T-helper 17 cell (primary cell): ENCODE measurements at regions not wholly inside any gene's neighbourhood (a gene's known extent, or its start where the extent isn't known, plus 50 kb on each side); places are given as distances from the start of the nearest gene placed in this dataset.

ENCODE experiments used
- ATAC-seq: fragments of 150-1000 bp; cut with Tn5 transposase; 2 replicates; pipeline ENCODE4 v1.10.0; 2021; ENCODE audit warnings: mild to moderate bottlenecking, moderate library complexity
- DNase-seq, 3 donors: peaks; one replicate each; pipeline versions ENCODE4 v3.0.0 to v3.0.0-alpha.2; 2020 to 2021
- H3K9me3 ChIP-seq: one replicate; pipeline ENCODE4 v1.7.0; 2013; ENCODE audit warnings: low read length, mild to moderate bottlenecking; ENCODE audit not compliant: control insufficient read depth, poor library complexity, severe bottlenecking
- H3K27ac Mint-ChIP-seq: one replicate; pipeline ENCODE4 v1.8.0; 2022; ENCODE audit warnings: mild to moderate bottlenecking, moderate library complexity, mixed read lengths
- H3K27me3 Mint-ChIP-seq: one replicate; pipeline ENCODE4 v1.8.0; 2022; ENCODE audit warnings: mixed read lengths
- H3K36me3 Mint-ChIP-seq: one replicate; pipeline ENCODE4 v1.8.0; 2022; ENCODE audit warnings: low read depth, mixed read lengths
- H3K4me1 Mint-ChIP-seq: one replicate; pipeline ENCODE4 v1.8.0; 2022; ENCODE audit warnings: mild to moderate bottlenecking, mixed read lengths
- H3K4me3 Mint-ChIP-seq: one replicate; pipeline ENCODE4 v1.8.0; 2022; ENCODE audit warnings: mild to moderate bottlenecking, moderate library complexity, mixed read lengths

- no peak for DNase-seq
- Mint-ChIP-seq H3K4me3 (no peak overlapping the region), H3K4me1 (no peaks in the 10 kb centered on the region), H3K27ac (no peak overlapping the region), H3K27me3 (peaks cover 6% of the 10 kb centered on the region), H3K36me3 (no peaks in the 10 kb centered on the region)
- H3K9me3 ChIP-seq = no peaks in the 10 kb centered on the region
- ATAC-seq = no peak
These were observed 171.0 kb downstream of the MAF start for GRCh38 chr16:79429381-79430190.

GRCh38 chr16:79426663-79427062 lies 173.9 kb downstream of the MAF start:
- Mint-ChIP-seq H3K4me1 (no peaks in the 10 kb centered on the region), H3K36me3 (no peaks in the 10 kb centered on the region), H3K27ac (no peak overlapping the region), H3K27me3 (peaks cover 13% of the 10 kb centered on the region), H3K4me3 (no peak overlapping the region)
- no peaks in the 10 kb centered on the region for H3K9me3 ChIP-seq
- ATAC-seq (no peak), DNase-seq (no peak)

GRCh38 chr16:79422064-79422463 lies 178.5 kb downstream of the MAF start:
- H3K36me3 Mint-ChIP-seq = no peaks in the 10 kb centered on the region
- no peak overlapping the region for H3K4me3 Mint-ChIP-seq
- H3K27me3 Mint-ChIP-seq = peaks cover 13% of the 10 kb centered on the region
- no peaks in the 10 kb centered on the region for H3K9me3 ChIP-seq
- peaks cover 8% of the 10 kb centered on the region for H3K4me1 Mint-ChIP-seq
- no peak overlapping the region for H3K27ac Mint-ChIP-seq
- ATAC-seq (no peak), DNase-seq (no peak)

GRCh38 chr16:79421126-79421525 lies 179.4 kb downstream of the MAF start:
- H3K27me3 Mint-ChIP-seq = peaks cover 13% of the 10 kb centered on the region
- H3K27ac Mint-ChIP-seq = no peak overlapping the region
- ATAC-seq (no peak), DNase-seq (no peak)
- H3K36me3 Mint-ChIP-seq = no peaks in the 10 kb centered on the region
- H3K9me3 ChIP-seq = no peaks in the 10 kb centered on the region
- peaks cover 18% of the 10 kb centered on the region for H3K4me1 Mint-ChIP-seq
- H3K4me3 Mint-ChIP-seq = no peak overlapping the region

DNA sequence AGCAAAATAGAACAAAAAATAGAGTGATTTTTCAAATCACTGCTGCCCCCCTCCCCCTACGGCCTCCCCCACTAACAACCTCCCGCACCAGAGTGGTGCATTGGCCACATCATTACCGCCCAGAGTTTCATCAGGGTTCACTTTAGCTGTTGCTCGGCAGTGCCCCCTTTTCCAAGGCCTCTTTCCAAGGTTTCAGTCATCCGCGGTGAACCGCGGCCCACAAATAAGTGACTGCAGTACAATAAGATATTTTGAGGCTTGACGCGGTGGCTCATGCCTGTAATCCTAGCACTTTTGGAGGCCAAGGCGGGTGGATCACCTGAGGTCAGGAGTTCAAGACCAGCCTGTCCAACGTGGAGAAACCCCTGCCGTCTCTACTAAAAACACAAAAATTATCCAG lies 180.0 kb downstream of the MAF start:
- Mint-ChIP-seq H3K36me3 (no peaks in the 10 kb centered on the region), H3K4me3 (no peak overlapping the region), H3K27me3 (peaks cover 8% of the 10 kb centered on the region), H3K4me1 (peaks cover 24% of the 10 kb centered on the region), H3K27ac (no peak overlapping the region)
- DNase-seq (no peak), ATAC-seq (no peak)
- no peaks in the 10 kb centered on the region for H3K9me3 ChIP-seq

DNA sequence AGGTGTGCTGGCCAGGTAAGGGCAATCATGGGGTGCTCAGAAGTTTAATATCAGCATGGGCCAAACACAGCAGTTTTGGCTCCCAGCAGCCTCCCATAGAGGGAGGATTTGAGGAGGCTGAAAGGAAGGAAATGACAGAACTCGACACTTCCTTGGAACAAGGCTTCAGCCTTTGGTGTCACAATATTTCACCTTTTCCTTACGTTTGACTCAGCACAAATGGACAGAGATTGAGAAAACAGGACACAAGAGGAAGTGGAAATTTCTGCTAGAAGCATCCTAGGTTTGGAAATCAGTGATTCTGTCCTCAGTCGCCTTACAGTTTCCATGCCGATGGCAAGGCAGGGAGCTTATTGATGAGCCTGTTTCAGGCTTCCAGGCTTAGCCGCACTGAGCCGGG lies 181.4 kb downstream of the MAF start:
- H3K4me3 Mint-ChIP-seq = no peak overlapping the region

GRCh38 chr16:79417601-79418008 lies 182.9 kb downstream of the MAF start:
- H3K9me3 ChIP-seq = no peaks in the 10 kb centered on the region
- H3K4me3 Mint-ChIP-seq = no peak overlapping the region
- no peak for ATAC-seq
- H3K4me1 Mint-ChIP-seq = peaks cover 41% of the 10 kb centered on the region
- H3K36me3 Mint-ChIP-seq = peaks cover 2% of the 10 kb centered on the region
- H3K27ac Mint-ChIP-seq = peak overlapping the region; percentile 54
- no peak for DNase-seq
- peaks cover 2% of the 10 kb centered on the region for H3K27me3 Mint-ChIP-seq

More for the DNA sequence above, 181.4 kb downstream of the MAF start:
- DNase-seq (no peak), ATAC-seq (no peak)
- H3K27me3 Mint-ChIP-seq = peaks cover 7% of the 10 kb centered on the region
- peaks cover 35% of the 10 kb centered on the region for H3K4me1 Mint-ChIP-seq
- peaks cover 2% of the 10 kb centered on the region for H3K36me3 Mint-ChIP-seq
- no peaks in the 10 kb centered on the region for H3K9me3 ChIP-seq
- no peak overlapping the region for H3K27ac Mint-ChIP-seq

- Mint-ChIP-seq H3K27me3 (no peaks in the 10 kb centered on the region), H3K4me3 (peak overlapping the region; percentile 87), H3K36me3 (peaks cover 2% of the 10 kb centered on the region), H3K4me1 (peaks cover 44% of the 10 kb centered on the region), H3K27ac (peak overlapping the region; percentile 91)
- H3K9me3 ChIP-seq = no peaks in the 10 kb centered on the region
- DNase-seq (no peak), ATAC-seq (peak; percentile 72)
These were observed 184.4 kb downstream of the MAF start for GRCh38 chr16:79415983-79416640.

- H3K27me3 Mint-ChIP-seq = no peaks in the 10 kb centered on the region
- ATAC-seq (no peak), DNase-seq (no peak)
- peak overlapping the region; percentile 15 for H3K4me3 Mint-ChIP-seq
- H3K36me3 Mint-ChIP-seq = peaks cover 2% of the 10 kb centered on the region
- no peak overlapping the region for H3K27ac Mint-ChIP-seq
- peaks cover 43% of the 10 kb centered on the region for H3K4me1 Mint-ChIP-seq
- H3K9me3 ChIP-seq = no peaks in the 10 kb centered on the region
These were observed 187.7 kb downstream of the MAF start for GRCh38 chr16:79412783-79413225.

GRCh38 chr16:79411805-79412204 lies 188.7 kb downstream of the MAF start:
- peaks cover 35% of the 10 kb centered on the region for H3K4me1 Mint-ChIP-seq
- DNase-seq (no peak), ATAC-seq (no peak)
- no peaks in the 10 kb centered on the region for H3K9me3 ChIP-seq
- H3K36me3 Mint-ChIP-seq = peaks cover 2% of the 10 kb centered on the region
- peaks cover 5% of the 10 kb centered on the region for H3K27me3 Mint-ChIP-seq
- H3K4me3 Mint-ChIP-seq = no peak overlapping the region
- peak overlapping the region; percentile 32 for H3K27ac Mint-ChIP-seq

DNA sequence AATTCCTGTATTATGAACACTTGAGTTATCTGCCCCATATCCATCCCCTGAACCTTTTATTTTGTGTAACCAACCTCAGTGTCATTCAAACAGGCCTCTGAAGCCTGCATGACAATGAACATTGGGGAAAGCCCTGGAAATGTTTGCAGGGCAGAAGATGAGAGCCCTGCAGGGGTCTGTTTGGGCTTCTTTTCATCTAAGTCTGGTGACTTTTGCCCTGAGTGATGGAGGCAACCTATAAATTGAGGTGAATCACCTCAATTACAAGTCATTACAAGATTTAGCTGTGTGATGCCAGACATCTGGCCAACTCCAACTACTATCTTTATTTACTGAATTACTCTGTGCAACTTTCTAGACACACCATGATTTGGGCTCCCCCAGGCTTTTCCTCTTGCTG lies 189.2 kb downstream of the MAF start:
- H3K27ac Mint-ChIP-seq = peak overlapping the region; percentile 32
- H3K9me3 ChIP-seq = no peaks in the 10 kb centered on the region
- ATAC-seq = no peak
- peaks cover 2% of the 10 kb centered on the region for H3K36me3 Mint-ChIP-seq
- no peak overlapping the region for H3K4me3 Mint-ChIP-seq
- peaks cover 5% of the 10 kb centered on the region for H3K27me3 Mint-ChIP-seq
- peaks cover 31% of the 10 kb centered on the region for H3K4me1 Mint-ChIP-seq
- no peak for DNase-seq

DNA sequence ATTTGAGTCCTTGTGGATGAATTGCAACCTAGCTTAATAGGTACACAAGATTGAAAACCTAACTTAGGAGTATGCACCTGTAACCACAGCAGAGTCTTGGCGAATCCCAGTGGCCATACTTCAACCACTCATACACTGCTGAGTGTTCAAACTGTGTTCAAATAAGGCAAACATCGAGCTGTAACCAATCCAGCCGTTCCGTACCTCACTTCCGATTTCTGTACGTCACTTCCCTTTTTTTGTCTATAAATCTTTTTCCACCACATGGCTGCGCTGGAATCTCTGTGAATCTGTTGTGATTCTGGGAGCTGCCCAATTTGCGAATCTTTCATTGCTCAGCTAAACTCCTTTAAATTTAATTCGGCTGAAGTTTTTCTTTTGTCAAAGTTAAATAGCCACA lies 190.6 kb downstream of the MAF start:
- no peaks in the 10 kb centered on the region for H3K36me3 Mint-ChIP-seq
- DNase-seq = no peak
- peaks cover 17% of the 10 kb centered on the region for H3K4me1 Mint-ChIP-seq
- no peak for ATAC-seq
- H3K27ac Mint-ChIP-seq = no peak overlapping the region
- H3K27me3 Mint-ChIP-seq = peaks cover 5% of the 10 kb centered on the region
- no peak overlapping the region for H3K4me3 Mint-ChIP-seq
- no peaks in the 10 kb centered on the region for H3K9me3 ChIP-seq

DNA sequence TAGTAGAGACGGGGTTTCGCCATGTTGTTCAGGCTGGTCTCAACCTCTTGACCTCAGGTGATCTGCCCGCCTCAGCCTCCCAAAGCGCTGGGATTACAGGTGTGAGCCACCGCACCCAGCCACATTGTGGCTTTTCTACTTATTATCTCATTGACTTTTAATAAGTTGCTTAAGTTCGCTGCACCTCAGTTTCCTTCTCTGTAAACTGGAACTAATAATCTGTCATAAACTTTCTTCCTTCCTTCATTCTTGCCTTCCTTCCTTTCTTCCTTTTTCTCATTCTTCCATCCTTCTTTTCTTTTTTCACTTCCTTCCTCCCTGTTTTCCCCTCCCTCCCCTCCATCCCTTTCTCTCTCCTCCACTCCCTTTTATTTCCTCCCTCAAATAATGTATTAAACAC lies 192.2 kb downstream of the MAF start:
- Mint-ChIP-seq H3K4me1 (peaks cover 9% of the 10 kb centered on the region), H3K36me3 (no peaks in the 10 kb centered on the region), H3K27me3 (peaks cover 5% of the 10 kb centered on the region), H3K4me3 (no peak overlapping the region), H3K27ac (no peak overlapping the region)
- ATAC-seq (no peak), DNase-seq (no peak)
- no peaks in the 10 kb centered on the region for H3K9me3 ChIP-seq
